Renal cortical epithelial cell (primary cell): ENCODE measurements at regions not wholly inside any gene's neighbourhood (a gene's known extent, or its start where the extent isn't known, plus 50 kb on each side); places are given as distances from the start of the nearest gene placed in this dataset.
"Not testable (repeated sequence)": the region's sequence is repeated elsewhere in the genome, so short reads cannot be mapped to it uniquely, and the experiment has no call there.

Experiments
- DNase-seq: peaks from one replicate; pipeline ENCODE4 v3.0.0-alpha.2; 2011; ENCODE audit warnings: low read depth

GRCh38 chr6:71722736-71723135, 163.6 kb upstream of the RIMS1 start:
- no peak for DNase-seq

GRCh38 chr6:71724456-71725125, 161.8 kb upstream of the RIMS1 start:
- peak; percentile 84 for DNase-seq

GRCh38 chr6:71725126-71725470, 161.3 kb upstream of the RIMS1 start:
- DNase-seq: no peak

- no peak for DNase-seq
Measured at GRCh38 chr6:71726121-71726520, 160.2 kb upstream of the RIMS1 start.

- DNase-seq: no peak
Measured at GRCh38 chr6:71727632-71728294, 158.6 kb upstream of the RIMS1 start.

GRCh38 chr6:71730284-71730683, 156.1 kb upstream of the RIMS1 start:
- no peak for DNase-seq

GRCh38 chr6:71733970-71734899, 152.1 kb upstream of the RIMS1 start:
- DNase-seq: no peak

- no peak for DNase-seq
Measured at GRCh38 chr6:71737953-71738352, 148.4 kb upstream of the RIMS1 start.

- no peak for DNase-seq
Measured at GRCh38 chr6:71745525-71745924, 140.8 kb upstream of the RIMS1 start.

- peak; percentile 53 for DNase-seq
Measured at GRCh38 chr6:71766146-71766760, 120.1 kb upstream of the RIMS1 start.

- no peak for DNase-seq
Measured at GRCh38 chr6:71766796-71767195, 119.6 kb upstream of the RIMS1 start.

GRCh38 chr6:71768356-71768755, 118.0 kb upstream of the RIMS1 start:
- DNase-seq: no peak

GRCh38 chr6:71808865-71809264, 77.5 kb upstream of the RIMS1 start:
- DNase-seq: no peak

- DNase-seq: no peak
Measured at GRCh38 chr6:71810880-71811279, 75.5 kb upstream of the RIMS1 start.

- peak; percentile 18 for DNase-seq
Measured at GRCh38 chr6:71822625-71823024, 63.7 kb upstream of the RIMS1 start.

- not testable (repeated sequence) for DNase-seq
Measured at GRCh38 chr6:71832110-71832764, 54.1 kb upstream of the RIMS1 start.
